Panc1 (cell line): ENCODE measurements at regions not wholly inside any gene's neighbourhood (a gene's known extent, or its start where the extent isn't known, plus 50 kb on each side); places are given as distances from the start of the nearest gene placed in this dataset.

Experiments
- ATAC-seq: fragments of 200-7000 bp; cut with Tn5 transposase; 2 replicates; pipeline ENCODE4 v1.9.1; 2020; ENCODE audit warnings: mild to moderate bottlenecking, moderate library complexity
- BruUV-seq: library from RNA; stranded (reverse); fragments of 400-500 nt; replicated peaks from 2 replicates; lab custom pipeline; 2021; lab: Mats Ljungman, UMichigan
- CTCF ChIA-PET: fragments of 300-600 bp; sonication (Branson Sonifier 250); formaldehyde crosslinking; loops from one replicate; lab custom pipeline; 2022; ENCODE audit warnings: antibody characterized with exemption; lab: Charles Lee
- POLR2A ChIA-PET: fragments of 300-600 bp; sonication (Branson Sonifier 250); formaldehyde crosslinking; loops from one replicate; lab custom pipeline; 2022; ENCODE audit warnings: antibody characterized with exemption; lab: Charles Lee
- DNase-seq: peaks from one replicate; pipeline ENCODE4 v3.0.0-alpha.2; 2010; ENCODE audit warnings: low read depth, low spot score
- H3K27ac ChIP-seq: 2 replicates; pipeline ENCODE4 v1.5.1; 2011; ENCODE audit warnings: mild to moderate bottlenecking, low read length, inconsistent platforms
- H3K27me3 ChIP-seq: fragments of 200-500 bp; sonication (Bioruptor generic); 2 replicates; pipeline ENCODE4 v1.6.0; 2014; ENCODE audit warnings: low read length, inconsistent platforms; ENCODE audit not compliant: control insufficient read depth, insufficient read depth
- H3K36me3 ChIP-seq: fragments of 200-500 bp; sonication (Bioruptor generic); 2 replicates; pipeline ENCODE4 v1.5.1; 2014; ENCODE audit warnings: inconsistent platforms, mild to moderate bottlenecking, low read length, moderate library complexity; ENCODE audit not compliant: control insufficient read depth, insufficient read depth
- H3K4me1 ChIP-seq: 2 replicates; pipeline ENCODE4 v1.5.1; 2011; ENCODE audit warnings: inconsistent platforms, mild to moderate bottlenecking, low read length, moderate library complexity; ENCODE audit not compliant: control insufficient read depth, insufficient read depth
- H3K4me3 ChIP-seq, 2 experiments: 2 replicates each; pipeline ENCODE4 v1.5.1; 2011 to 2012; ENCODE audit warnings: low read depth in 2 of 2, low read length in 2 of 2, mild to moderate bottlenecking in 2 of 2, inconsistent platforms in 1 of 2, moderate library complexity in 1 of 2
- H3K9me3 ChIP-seq: fragments of 200-500 bp; sonication (Bioruptor generic); 2 replicates; pipeline ENCODE4 v1.5.1; 2014; ENCODE audit warnings: low read depth, mild to moderate bottlenecking, inconsistent platforms, low read length, moderate library complexity; ENCODE audit not compliant: control insufficient read depth, insufficient read depth
- CTCF ChIP-seq: fragments of 450-650 bp; IDR thresholded peaks from 2 replicates; pipeline ENCODE4 v1.5.1; 2017; ENCODE audit warnings: mild to moderate bottlenecking
- POLR2AphosphoS5 ChIP-seq: IDR thresholded peaks from 2 replicates; pipeline ENCODE4 v1.6.1; 2012; ENCODE audit warnings: mild to moderate bottlenecking, low read depth, low read length, moderate library complexity
- REST ChIP-seq, 2 experiments: IDR thresholded peaks; 2 replicates each; pipeline ENCODE4 v1.6.1; 2011 to 2012; ENCODE audit warnings: low read depth in 2 of 2, control low read depth in 1 of 2, low read length in 1 of 2, mild to moderate bottlenecking in 1 of 2, moderate library complexity in 1 of 2; ENCODE audit not compliant: insufficient read depth in 1 of 2
- SIN3A ChIP-seq: IDR thresholded peaks from 2 replicates; pipeline ENCODE4 v1.6.1; 2012; ENCODE audit warnings: low read depth, mild to moderate bottlenecking, low read length, moderate library complexity, borderline replicate concordance; ENCODE audit not compliant: insufficient read depth
- TCF7L2 ChIP-seq: IDR thresholded peaks from 2 replicates; pipeline ENCODE4 v1.6.1; 2011; ENCODE audit warnings: mild to moderate bottlenecking, low read depth, low read length, inconsistent platforms
- in situ Hi-C: cut with HindIII; loops from 2 replicates; pipeline ENCODE4 v1.10.0; 2016; ENCODE audit warnings: low sequenced_read_pairs, low pct_unique_long_range_greater_than_20kb
- intact Hi-C: fragments of 100-400 bp; cut with micrococcal nuclease; formaldehyde crosslinking; loops from one replicate; pipeline ENCODE4 v1.10.0; 2022; ENCODE audit not compliant: unreplicated experiment

- Histone ChIP-seq H3K9me3 (no peaks in the 10 kb centered on the region), H3K4me1 (no peaks in the 10 kb centered on the region), H3K36me3 (no peaks in the 10 kb centered on the region), H3K27me3 (no peaks in the 10 kb centered on the region), H3K27ac (no peak overlapping the region), H3K4me3 (no peak overlapping the region)
- ChIA-PET CTCF (no interaction called here), POLR2A (no interaction called here)
- intact Hi-C loops = no loop called here
- ATAC-seq (no peak), DNase-seq (no peak)
- in situ Hi-C loops = no loop called here
- TF ChIP-seq TCF7L2 (no peak), POLR2AphosphoS5 (no peak), CTCF (no peak), SIN3A (no peak), REST (IDR thresholded peaks at IDR 0.05; ENCODE audit: insufficient read depth in 1 of 2, low read depth in 2 of 2, low read length in 1 of 2) (no peak)
- BruUV-seq = no TSS peak
These were observed 683.9 kb upstream of the TMEM132C start for GRCh38 chr12:127583041-127583440.

- DNase-seq = no peak
- Histone ChIP-seq H3K9me3 (no peaks in the 10 kb centered on the region), H3K27me3 (no peaks in the 10 kb centered on the region), H3K4me3 (no peak overlapping the region), H3K36me3 (no peaks in the 10 kb centered on the region), H3K27ac (no peak overlapping the region), H3K4me1 (no peaks in the 10 kb centered on the region)
- intact Hi-C loops (no loop called here), in situ Hi-C loops (no loop called here)
- no peak for ATAC-seq
- POLR2A ChIA-PET = no interaction called here
- BruUV-seq = no TSS peak
- CTCF ChIA-PET = no interaction called here
- TF ChIP-seq CTCF = no peak
These were observed 678.7 kb upstream of the TMEM132C start for GRCh38 chr12:127588249-127588648.

- CTCF ChIA-PET = no interaction called here
- Histone ChIP-seq H3K36me3 (no peaks in the 10 kb centered on the region), H3K4me1 (no peaks in the 10 kb centered on the region), H3K27me3 (no peaks in the 10 kb centered on the region), H3K4me3 (no peak overlapping the region), H3K27ac (no peak overlapping the region), H3K9me3 (no peaks in the 10 kb centered on the region)
- TF ChIP-seq REST (IDR thresholded peaks at IDR 0.05; ENCODE audit: insufficient read depth in 1 of 2, low read depth in 2 of 2, low read length in 1 of 2) (no peak), SIN3A (no peak), CTCF (no peak), POLR2AphosphoS5 (no peak)
- no peak for ATAC-seq
- DNase-seq = no peak
- in situ Hi-C loops = no loop called here
- intact Hi-C loops = no loop called here
- POLR2A ChIA-PET = no interaction called here
- no TSS peak for BruUV-seq
These were observed 677.4 kb upstream of the TMEM132C start for GRCh38 chr12:127589541-127589940.
